ENCODE measurements at regions not wholly inside any gene's neighbourhood (a gene's known extent, or its start where the extent isn't known, plus 50 kb on each side); places are given as distances from the start of the nearest gene placed in this dataset.

DNA sequence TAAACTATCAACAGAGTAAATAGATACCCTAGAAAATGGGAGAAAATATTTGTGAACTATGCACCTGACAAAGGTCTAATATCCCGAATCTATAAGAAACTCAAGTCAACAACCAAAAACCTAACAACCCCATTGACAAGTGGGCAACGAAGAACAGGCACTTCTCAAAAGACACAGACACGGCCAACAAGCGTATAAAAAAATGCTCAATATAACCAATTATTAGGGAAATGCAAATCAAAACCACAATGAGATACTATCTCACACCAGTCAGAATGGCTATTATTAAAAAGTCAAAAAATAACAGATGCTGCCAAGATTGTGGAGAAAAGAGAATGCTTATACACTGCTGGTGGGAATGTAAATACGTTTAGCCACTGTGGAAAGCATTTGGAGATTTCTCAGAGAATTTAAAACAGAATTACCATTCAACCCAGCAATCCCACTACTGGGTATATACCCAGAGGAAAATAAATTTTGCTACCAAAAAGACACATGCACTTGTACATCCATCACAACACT is 63.2 kb upstream of the CAV2 start:
- TF ChIP-seq, protein P1, sequence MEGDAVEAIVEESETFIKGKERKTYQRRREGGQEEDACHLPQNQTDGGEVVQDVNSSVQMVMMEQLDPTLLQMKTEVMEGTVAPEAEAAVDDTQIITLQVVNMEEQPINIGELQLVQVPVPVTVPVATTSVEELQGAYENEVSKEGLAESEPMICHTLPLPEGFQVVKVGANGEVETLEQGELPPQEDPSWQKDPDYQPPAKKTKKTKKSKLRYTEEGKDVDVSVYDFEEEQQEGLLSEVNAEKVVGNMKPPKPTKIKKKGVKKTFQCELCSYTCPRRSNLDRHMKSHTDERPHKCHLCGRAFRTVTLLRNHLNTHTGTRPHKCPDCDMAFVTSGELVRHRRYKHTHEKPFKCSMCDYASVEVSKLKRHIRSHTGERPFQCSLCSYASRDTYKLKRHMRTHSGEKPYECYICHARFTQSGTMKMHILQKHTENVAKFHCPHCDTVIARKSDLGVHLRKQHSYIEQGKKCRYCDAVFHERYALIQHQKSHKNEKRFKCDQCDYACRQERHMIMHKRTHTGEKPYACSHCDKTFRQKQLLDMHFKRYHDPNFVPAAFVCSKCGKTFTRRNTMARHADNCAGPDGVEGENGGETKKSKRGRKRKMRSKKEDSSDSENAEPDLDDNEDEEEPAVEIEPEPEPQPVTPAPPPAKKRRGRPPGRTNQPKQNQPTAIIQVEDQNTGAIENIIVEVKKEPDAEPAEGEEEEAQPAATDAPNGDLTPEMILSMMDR (IDR thresholded peaks at IDR 0.05; ENCODE audit: insufficient read depth, low read depth, low read length), result no peak
- TF ChIP-seq EZH2 (IDR thresholded peaks at IDR 0.05; ENCODE audit: insufficient read depth, low read length), result no peak
